ENCODE measurements at regions not wholly inside any gene's neighbourhood (a gene's known extent, or its start where the extent isn't known, plus 50 kb on each side); places are given as distances from the start of the nearest gene placed in this dataset.

DNA sequence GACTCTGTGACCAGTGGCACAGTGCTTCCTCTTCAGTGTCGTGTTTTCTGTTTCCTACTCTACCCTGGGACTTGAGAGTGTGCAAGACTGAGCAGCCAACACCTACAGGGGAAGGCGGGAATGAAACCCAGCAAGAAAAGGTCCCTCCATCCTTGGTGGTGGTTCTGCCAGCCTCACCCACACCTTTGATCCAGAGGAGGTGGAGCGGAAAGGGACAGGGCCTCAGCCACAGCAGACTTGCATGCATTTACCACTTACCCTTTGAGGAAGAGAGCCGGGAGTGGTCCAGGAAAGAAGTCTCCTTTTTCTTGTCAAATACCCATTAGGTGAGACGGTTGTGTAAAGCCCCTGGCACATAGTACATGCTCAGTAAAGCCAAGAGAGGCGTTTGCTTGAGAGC is 164.8 kb upstream of the ZNF536 start:
- peaks cover 0 to 7% of the 10 kb centered on the region in 2 donors for H3K27me3 ChIP-seq
- ATAC-seq (no peak), DNase-seq (no peak)
- no peaks in the 10 kb centered on the region for H3K9me3 ChIP-seq
- no peak overlapping the region for H3K4me3 ChIP-seq
- intact Hi-C loops (cut with DNase I): no loop called here
- no peaks in the 10 kb centered on the region for H3K36me3 ChIP-seq
- no peaks in the 10 kb centered on the region for H3K4me1 ChIP-seq
- TF ChIP-seq, protein P1, sequence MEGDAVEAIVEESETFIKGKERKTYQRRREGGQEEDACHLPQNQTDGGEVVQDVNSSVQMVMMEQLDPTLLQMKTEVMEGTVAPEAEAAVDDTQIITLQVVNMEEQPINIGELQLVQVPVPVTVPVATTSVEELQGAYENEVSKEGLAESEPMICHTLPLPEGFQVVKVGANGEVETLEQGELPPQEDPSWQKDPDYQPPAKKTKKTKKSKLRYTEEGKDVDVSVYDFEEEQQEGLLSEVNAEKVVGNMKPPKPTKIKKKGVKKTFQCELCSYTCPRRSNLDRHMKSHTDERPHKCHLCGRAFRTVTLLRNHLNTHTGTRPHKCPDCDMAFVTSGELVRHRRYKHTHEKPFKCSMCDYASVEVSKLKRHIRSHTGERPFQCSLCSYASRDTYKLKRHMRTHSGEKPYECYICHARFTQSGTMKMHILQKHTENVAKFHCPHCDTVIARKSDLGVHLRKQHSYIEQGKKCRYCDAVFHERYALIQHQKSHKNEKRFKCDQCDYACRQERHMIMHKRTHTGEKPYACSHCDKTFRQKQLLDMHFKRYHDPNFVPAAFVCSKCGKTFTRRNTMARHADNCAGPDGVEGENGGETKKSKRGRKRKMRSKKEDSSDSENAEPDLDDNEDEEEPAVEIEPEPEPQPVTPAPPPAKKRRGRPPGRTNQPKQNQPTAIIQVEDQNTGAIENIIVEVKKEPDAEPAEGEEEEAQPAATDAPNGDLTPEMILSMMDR (IDR thresholded peaks at IDR 0.05): no peak
- H3K27ac ChIP-seq: no peak overlapping the region

DNA sequence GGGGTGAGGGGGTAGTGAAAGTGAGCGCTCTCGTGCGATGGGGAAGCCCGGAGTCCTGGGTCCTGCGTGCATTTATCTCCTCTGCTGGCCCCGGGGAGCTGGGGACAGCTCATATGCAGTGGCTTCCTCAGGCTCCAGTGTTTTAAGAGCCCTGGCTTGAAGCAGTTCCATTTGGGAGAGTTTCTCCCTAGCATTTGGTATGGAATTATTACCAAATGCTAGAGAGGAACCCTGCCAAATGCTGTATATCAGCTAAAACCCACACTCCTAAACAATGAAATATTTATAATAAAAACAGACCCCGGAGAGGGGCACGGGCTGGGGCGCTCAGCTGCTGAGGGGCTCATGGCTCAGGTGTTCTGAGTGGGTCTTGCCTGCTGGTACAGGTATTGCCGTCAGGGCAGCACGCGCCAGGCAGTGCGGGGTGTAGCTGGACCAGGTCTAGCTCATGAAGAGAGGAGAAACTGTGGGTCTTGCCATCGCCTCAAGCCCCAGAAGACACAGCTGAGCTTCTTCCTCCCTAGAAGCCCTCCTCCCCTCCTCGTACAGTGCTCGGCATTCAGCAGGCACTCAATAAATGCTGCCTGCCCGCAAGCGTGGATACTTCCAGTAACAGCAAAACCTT is 163.6 kb upstream of the ZNF536 start:
- DNase-seq: no peak
- no peak for ATAC-seq
- H3K4me3 ChIP-seq: no peak overlapping the region
- H3K36me3 ChIP-seq: no peaks in the 10 kb centered on the region
- TF ChIP-seq, protein P1 (IDR thresholded peaks at IDR 0.05): no peak
- intact Hi-C loops (cut with DNase I): no loop called here
- no peaks in the 10 kb centered on the region for H3K4me1 ChIP-seq
- H3K9me3 ChIP-seq: no peaks in the 10 kb centered on the region
- no peak overlapping the region for H3K27ac ChIP-seq
- H3K27me3 ChIP-seq: peaks cover 0 to 12% of the 10 kb centered on the region in 2 donors

DNA sequence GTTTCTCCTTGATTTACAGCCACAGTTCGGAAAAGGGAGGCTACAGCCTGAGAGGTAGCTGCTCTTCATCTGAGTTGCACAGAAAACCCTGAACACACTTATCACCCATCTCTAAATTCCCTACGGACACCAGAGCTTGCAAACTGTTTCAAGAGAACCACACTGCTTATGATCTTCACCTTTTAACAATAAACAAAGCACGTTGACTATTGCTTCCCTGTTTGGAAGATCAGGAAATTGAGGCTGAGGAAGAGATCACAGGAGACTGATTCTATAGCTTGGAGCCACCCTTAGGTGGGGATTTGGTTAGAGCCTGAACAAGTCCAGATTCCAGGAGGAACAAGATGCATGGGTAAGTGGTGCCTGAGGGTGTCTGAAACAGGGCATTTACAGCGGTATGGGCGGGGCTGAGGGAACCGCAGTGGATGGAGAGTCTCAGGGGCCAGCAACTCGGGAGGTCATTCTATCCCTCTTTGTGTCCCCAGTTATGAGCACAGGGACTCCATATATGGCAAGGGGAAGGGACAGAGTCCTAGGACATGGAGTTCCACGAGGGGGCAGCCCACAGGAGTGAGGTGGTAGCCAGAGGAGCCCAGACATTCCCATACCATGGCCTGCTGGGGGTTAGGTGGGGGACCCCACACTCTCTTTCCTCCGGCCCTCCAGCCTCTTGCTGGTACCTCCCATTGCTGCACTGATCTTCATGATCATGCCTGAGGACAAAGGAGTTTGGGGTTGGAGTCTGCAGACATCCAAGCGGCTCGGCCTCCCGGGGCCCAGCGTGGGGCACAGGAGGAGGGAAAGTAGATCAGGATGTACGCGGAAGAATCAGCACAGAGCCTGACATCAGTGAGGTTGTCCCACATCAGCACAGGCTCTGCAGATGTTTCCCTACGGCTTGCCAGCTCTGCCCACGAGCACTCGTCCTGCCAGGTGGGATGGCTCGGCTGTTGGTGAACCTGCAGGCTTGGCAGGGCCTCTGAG is 162.3 kb upstream of the ZNF536 start:
- TF ChIP-seq, protein P1 (IDR thresholded peaks at IDR 0.05): no peak
- Histone ChIP-seq H3K4me3 (no peak overlapping the region), H3K36me3 (no peaks in the 10 kb centered on the region), H3K27me3 (peaks cover 0 to 14% of the 10 kb centered on the region in 2 donors), H3K4me1 (no peaks in the 10 kb centered on the region), H3K27ac (no peak overlapping the region), H3K9me3 (no peaks in the 10 kb centered on the region)
- intact Hi-C loops (cut with DNase I): no loop called here
- no peak for DNase-seq
- no peak for ATAC-seq

DNA sequence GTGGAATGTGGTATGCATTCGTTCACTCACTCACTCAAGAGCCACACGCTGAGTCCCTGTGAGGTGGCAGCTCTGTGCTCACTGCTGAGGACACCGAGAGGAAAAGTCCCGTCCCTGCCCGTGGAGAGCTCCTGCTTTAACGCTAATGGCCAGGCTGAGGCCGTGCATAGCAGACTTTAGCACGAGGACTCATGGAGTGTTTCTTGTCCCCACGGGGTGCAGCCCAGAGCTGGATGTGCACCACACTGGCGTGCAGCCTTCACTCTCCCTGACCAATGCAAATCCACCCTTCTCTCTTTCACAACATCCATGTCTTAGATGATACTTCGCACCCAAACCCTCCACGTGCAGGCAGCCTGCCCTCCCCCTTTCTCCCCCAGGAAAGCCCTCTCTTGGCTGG is 159.6 kb upstream of the ZNF536 start:
- Histone ChIP-seq H3K36me3 (no peaks in the 10 kb centered on the region), H3K27me3 (peaks cover 0 to 33% of the 10 kb centered on the region in 2 donors), H3K4me1 (no peaks in the 10 kb centered on the region), H3K4me3 (no peak overlapping the region), H3K9me3 (no peaks in the 10 kb centered on the region), H3K27ac (no peak overlapping the region)
- intact Hi-C loops (cut with DNase I): no loop called here
- no peak for ATAC-seq
- TF ChIP-seq, protein P1 (IDR thresholded peaks at IDR 0.05): no peak
- no peak for DNase-seq

DNA sequence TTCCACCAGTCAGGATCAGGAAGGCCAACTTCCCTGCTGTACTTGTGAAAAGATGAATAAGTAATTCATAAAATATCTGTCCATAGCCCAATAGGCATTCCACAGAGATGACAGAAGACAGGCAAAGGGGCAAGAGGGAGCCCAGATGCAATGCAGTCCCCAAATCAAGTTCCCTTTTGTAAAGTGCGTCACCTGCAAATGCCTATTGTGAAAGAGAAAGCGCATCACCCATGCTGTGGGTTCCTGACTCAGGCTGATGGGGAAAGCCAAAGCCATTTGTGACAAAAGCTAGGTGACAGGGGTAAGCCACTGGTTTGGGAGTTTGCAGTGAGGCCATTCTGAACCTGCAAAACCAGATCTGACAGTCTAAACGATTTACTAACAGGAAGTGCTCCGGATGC is 157.5 kb upstream of the ZNF536 start:
- no peaks in the 10 kb centered on the region for H3K9me3 ChIP-seq
- H3K27me3 ChIP-seq: peaks cover 0 to 36% of the 10 kb centered on the region in 2 donors
- H3K36me3 ChIP-seq: no peaks in the 10 kb centered on the region
- no peaks in the 10 kb centered on the region for H3K4me1 ChIP-seq
- no peak overlapping the region for H3K4me3 ChIP-seq
- ATAC-seq (no peak), DNase-seq (no peak)
- intact Hi-C loops (cut with DNase I): no loop called here
- no peak overlapping the region for H3K27ac ChIP-seq
- TF ChIP-seq, protein P1 (IDR thresholded peaks at IDR 0.05): no peak
